HG02759 (cell line): ENCODE measurements at regions not wholly inside any gene's neighbourhood (a gene's known extent, or its start where the extent isn't known, plus 50 kb on each side); places are given as distances from the start of the nearest gene placed in this dataset.

Source experiments
- ATAC-seq: cut with Tn5 transposase; IDR thresholded peaks from one replicate; pipeline ENCODE4 v1.9.1; 2021; ENCODE audit warnings: mild to moderate bottlenecking, moderate library complexity; ENCODE audit not compliant: unreplicated experiment

DNA sequence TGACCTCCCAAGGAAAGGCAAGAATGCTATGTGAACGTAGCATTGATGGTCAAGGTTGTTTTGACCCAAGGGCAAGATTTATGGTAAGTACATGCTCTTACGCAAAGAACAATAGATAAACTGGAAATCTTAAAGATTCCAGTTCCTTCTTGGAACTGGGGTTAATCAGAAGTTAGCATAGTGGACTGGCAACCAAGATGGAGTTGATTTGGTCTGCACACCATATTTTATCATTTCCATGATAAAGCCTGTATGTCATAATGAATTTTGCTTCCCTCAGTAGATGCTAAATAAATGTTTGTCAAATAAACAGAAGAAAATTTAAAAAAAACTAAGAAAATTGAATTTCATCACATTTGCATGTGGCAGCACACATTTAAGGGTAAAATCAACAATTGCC is 242.4 kb upstream of the MEF2C start:
- ATAC-seq: no peak

DNA sequence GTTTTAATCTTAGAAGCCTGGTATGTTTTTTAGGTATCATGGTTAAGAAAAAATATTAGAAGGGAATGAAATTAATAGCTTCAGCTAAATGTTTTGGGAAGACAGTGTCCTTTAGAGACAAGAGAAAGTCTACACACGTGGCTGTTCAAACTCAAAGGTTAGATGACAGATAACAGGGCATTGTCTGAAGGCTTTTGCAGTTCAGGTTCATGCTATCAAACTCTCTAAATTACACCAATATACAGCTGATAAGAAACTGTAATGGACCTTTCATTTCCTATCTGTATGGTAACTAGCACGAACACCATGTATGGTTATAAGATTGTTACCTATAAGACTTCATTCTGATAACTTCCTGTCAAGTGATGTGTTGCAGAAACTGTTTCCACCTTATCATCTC is 240.6 kb upstream of the MEF2C start:
- ATAC-seq: no peak

DNA sequence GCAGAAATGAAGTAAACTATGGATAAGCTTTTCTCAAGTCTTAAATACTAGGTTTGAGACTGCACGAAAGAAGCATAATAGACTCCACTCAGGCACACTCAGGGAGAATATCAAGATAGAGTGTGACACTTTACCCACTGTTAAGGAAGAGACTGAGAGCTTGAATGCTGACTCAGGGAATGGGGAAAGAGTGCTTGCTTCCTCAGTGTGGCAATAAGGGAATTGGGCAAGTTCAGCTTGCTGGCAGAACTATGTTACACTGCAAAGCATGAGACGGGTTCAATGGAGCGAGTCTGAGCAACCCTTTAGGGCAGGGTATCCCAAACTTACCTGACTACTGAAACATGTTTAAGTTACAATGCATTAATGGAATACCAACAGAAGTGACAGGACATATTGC is 237.7 kb upstream of the MEF2C start:
- ATAC-seq: no peak

DNA sequence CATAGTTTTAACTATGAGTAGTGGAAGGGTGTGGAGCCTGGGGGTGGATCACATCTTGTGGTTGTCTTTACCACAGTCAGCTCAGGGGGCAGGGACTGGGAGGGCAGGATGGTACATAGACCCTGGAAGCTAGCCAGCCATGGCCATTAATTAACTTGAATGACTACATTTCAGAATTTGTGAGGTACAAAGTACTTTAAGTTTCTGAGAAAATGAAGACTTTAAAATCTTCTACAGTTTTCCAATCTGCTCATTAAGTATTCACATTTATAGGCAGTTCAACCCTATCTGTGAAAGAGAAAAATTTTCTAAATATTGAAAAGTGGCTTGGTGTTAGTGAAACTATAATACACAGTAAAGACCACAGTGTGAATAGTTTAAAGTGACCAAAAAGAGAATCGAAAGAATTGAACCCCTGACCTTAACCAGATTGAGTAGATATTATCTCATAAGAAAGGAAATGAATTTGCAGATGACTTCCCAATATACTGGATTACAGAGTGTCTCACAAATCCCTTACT is 234.2 kb upstream of the MEF2C start:
- ATAC-seq: peak; percentile 96

DNA sequence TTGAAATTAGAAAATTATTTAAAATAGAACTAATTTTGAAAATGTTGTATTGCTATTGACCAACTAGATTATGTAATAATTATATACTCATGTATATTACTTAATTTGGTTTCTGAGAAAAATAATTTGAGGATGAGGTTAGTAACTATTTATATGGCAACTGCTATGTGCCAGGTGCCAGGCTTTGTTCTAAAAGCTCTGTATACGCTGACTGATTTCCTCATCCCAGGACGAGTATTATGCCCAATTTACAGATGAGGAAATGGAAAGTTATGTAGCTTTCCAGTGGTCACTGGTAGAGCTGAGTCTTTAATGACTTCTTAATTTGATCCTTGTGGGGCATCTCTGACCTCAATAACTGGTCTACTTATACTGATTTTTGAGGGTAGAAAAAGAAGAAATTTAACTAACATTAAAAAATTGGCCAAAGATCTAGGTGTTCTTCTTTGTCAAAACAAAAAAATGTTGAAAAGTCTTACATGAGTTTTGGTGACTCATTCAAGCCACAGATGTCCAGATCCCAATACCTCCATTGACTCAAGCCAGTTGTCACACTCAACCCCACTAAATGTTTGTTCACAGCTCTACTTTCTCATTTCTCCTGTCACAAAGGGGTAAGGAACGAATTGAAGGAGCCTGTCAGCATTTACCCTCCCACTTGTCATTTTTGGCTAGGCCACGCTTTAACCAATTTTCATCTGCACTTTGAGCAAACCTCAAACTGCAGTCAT is 228.1 kb upstream of the MEF2C start:
- no peak for ATAC-seq

DNA sequence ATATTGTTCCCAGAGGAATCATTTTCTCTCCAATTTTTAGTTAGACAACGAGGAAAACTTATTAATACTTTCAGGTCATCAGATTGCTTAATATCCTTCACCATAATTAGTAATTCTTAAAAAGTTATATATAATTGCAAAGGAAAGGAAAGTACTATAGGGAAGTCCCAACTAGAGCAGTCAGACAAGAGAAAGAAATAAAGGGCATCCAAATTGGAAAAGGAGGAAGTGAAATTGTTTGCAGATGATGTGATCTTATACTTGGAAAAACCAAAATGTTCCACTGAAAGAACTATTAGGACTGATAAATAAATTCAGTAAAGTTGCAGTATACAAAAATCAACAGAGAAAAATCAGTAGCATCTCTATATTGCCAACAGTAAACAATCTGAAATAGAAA is 223.5 kb upstream of the MEF2C start:
- no peak for ATAC-seq

DNA sequence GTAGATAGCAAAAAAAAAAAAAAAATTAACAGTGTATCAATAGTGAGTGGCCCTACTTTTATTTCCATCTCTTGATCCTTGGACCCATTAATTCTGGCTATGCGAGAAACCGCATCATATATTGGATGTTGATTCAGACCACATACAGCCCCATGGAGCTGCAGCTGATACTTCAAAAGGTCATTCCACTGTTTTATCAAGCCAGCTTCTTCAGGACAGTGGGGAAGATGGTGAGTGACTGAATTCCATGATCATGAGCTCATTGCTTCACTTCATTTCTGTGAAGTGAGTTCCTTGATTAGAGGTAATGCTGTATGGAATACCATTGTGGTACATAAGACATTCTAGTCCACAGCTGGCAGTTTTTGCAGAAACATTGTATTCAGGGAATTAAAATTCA is 222.9 kb upstream of the MEF2C start:
- ATAC-seq: no peak

DNA sequence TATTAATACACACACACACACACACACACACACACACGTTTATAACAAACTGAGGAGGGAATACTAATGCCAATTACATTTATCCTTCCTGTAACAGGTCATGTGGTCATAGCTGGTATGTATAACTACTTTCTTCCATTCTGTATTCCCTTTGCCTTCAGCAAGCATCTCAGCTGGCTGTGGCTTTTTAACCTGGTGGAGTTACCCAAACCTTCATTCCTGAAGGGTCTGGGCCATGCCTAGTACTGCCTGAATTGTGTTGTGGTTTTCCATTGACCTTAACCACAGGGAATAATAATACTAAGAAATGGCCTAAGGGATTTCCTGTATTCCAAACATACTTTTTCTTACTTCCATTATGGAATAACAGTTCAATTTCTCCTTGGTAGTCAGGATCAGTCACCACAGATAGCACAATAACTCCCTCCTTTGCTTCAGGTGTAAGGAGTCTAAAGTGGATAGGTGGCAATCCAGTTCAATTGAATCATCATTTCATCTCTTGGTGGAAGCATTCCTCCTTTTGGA is 222.2 kb upstream of the MEF2C start:
- ATAC-seq: no peak

DNA sequence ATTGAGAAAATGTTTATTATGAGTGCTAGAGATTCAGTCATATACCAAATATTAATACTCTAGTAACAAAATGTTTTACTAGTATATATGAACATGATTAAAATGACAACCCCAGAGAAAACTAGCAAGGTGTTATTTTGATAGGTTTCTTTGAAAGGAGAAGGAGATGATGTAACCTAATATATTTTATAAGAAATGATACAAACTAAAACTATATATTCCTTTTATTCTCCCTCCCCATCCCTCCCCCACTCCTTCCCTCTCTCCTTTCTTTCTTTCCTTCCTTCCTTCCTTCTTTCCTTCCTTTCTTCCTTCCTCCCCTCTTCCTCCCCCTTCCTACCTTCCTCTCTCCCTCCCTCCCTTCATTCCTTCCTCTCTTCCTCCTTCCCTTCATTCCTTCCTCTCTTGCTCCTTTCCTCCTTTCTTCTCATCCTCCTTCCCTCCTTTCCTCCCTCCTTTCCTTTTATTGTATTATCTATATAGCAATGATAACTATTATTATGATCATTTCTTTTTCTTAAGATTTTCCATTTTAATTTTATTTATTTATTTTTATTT is 215.3 kb upstream of the MEF2C start:
- no peak for ATAC-seq

DNA sequence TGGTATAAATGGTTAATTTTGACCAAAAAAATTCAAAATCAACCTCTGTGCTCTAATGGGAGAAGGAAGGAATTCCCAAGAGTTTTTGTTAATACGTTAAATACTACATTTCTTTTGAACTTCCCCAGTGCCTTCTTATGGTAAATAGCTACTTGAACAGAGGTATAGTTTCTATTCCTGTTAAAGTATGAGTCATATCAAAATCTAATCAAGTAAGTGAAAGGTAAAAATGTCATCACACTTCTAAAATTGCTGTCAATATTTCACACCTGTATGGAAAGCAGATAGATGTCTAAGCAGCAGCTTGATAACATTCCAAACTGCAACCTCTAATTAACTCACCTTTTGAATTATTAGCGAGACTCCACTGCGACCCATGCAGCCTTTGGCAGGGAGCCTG is 214.1 kb upstream of the MEF2C start:
- ATAC-seq: peak; percentile 85

DNA sequence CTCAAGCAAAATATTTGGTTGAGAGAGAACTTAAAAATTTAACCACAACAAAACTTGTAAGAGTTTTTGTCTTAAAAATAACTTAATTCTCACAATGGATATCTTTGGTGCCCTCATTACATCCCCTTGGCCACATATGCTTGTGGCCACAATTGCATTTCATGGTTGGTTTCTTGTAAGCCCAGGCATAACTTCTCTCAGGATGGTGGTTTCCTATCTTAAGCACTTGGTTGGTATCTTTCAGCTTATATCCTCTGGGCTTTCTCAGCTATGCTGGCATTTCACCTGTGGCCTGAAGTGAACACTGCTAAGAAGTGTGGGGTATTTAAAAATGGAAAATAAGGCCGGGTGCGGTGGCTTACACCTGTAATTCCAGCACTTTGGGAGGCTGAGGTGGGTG is 212.4 kb upstream of the MEF2C start:
- ATAC-seq: no peak

DNA sequence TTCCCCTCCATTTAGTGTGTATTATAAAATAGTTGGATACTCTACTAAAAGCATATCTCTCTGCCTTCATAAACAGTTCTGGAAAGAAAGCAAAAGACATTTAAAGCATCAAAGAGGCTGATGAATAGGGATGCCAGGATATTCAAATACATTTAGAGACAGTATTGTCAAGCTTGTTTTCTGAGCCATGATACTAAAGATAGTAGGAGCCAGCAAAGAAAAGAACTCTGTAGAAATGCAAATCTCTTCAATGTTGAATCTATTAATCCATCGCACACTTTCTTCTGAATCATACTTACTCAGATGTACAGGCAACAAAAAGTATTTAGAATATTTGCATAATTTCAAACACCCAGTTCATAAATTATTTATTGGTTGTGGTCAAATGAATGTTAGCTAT is 207.1 kb upstream of the MEF2C start:
- ATAC-seq: no peak

DNA sequence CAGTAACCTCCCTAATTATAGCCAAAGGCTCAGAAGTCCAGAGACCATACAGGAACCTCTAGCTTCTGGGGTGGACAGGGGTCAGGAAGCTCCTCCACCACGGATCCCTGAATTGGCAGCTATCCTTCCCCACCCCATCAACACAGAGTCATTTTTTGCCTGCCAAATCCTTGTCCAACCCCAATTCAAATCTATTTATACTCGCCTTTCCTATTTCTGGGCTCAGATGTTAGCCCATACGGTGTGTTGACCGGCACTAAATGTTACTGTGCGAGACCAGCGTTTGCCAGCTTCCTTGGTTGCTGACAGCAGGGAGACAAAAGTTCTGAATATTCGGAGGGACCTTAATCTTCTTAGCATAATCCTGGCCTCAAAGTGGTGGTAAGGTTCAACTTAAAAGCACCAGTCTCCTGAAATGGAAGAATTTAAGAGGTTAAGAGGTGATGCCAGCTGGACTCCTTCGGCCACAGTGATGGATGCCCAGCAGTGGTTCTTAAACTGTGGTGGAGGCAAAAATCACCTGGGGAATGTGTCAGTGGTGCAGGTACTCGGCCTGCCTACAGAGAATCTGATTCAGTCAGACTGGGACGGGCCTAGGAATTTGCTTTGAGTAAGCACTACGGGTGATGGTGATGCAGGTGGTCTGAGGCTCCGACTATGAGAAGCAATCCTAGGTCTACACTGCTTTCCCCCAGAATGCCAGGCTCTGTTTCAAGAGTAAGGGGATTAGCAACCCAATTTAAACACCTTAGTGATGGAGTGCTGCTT is 204.8 kb upstream of the MEF2C start:
- no peak for ATAC-seq

DNA sequence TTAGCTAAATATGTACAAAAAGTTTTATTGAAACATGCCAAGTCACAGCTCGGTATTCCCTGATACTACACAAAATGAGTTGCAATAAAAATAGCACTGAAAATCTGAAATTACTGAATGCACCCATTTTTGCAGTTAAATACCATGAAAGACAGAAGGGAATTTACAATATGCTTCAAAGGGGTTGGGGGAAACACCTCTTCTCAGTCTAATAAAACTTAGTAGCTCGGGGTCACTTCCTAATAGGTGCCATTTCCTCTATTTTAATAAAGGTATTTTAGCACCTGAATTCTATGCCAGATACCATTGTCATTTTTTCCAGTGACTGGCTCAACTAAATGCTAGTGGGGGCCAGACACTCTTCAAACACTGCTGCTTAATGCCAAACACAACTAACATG is 204.1 kb upstream of the MEF2C start:
- ATAC-seq: peak; percentile 45

DNA sequence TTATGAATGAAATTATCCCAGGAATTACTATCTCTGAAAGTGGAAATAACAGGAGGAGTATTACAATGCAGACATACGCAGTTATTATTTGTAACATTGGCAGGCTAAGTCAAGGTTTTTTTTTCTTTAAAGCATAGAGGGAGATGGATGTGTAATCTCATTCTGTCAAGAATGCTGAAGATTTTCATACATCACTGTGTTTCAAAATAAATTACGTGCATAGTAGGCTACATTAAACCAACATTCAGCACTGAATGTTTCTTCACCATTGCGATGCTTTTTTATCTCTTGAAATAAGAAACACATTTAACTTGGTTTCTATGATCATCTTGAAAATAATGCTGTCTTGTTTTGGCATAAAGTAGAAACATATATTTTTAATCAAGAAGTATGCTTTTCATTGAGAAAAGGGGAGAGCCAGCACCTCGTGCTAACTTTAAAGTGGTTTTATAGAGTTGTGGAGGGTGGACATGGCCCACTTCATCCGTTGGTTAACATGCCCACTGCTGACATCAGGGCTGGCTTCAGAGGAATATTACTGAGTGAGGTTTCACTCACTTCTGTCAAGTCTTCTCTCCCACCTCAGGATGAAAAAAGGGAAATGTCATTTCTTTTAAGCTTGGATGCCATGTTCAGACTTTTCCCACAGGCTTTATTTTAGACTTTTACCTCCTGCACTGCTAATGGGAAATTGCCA is 203.6 kb upstream of the MEF2C start:
- no peak for ATAC-seq

DNA sequence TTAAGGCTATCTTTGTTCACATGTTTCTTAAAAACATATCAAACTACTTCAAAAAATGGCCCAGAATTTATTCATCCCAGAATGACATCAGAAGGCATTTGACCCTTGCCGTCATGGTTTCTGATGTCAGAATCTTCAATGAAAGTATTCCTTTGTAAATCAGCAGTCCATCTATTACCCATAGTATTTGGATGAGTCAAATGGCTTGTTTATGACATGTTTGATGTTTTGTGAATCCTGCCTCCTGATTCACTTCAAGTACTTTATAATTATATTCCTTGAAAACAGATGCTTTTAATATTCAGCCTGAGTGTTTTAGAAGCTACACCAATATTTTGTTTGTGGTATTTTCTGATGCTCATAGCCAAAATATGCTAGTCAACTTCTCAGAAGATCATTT is 200.8 kb upstream of the MEF2C start:
- no peak for ATAC-seq

DNA sequence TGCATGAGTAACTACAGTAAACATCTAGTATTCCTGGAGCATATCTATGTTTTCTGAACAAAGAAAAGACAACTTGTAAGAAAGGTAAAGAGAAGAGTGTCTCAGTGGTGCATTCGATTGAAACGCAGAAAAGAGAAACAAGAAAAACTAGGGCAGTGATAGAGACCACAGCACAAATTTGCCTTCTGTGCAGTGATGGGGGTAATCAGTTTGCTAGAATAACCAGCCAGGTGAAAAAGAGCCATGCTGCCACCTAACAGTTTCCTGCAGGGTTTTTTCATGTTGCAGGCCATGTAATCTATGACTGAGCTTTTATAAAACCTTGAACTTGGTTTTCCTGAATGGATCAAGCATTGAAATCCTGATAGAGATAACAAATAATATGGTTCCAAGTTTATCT is 198.4 kb upstream of the MEF2C start:
- ATAC-seq: peak; percentile 79

DNA sequence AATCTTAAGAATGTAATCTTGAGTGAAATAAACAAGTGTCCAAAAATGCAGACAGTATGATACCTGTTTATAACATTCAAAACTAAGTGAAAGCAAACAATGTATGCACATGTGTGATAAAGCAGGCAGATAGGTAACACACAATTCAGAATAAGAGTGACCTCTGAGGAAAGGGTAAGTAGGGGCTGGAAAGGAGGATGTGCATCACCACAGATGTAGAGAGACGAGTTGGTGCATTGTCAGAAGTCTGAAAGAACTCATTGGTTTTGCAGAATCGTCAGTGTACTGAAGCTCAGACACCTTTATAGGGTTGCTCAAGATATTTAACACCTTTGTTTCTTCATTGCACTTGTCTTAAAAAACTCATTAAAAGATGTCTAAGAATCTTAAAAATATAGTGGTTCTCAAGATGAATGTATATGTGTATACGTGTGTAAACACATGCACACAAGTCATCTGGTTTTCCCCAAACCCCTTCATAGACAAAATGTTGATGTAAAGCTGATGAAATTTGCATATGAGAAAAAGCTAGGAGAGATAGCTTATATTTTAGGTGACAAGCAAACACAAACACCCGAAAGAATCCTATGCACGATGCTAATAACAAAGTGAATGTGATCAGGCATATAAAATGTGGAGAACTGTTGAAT is 197.6 kb upstream of the MEF2C start:
- peak; percentile 41 for ATAC-seq

DNA sequence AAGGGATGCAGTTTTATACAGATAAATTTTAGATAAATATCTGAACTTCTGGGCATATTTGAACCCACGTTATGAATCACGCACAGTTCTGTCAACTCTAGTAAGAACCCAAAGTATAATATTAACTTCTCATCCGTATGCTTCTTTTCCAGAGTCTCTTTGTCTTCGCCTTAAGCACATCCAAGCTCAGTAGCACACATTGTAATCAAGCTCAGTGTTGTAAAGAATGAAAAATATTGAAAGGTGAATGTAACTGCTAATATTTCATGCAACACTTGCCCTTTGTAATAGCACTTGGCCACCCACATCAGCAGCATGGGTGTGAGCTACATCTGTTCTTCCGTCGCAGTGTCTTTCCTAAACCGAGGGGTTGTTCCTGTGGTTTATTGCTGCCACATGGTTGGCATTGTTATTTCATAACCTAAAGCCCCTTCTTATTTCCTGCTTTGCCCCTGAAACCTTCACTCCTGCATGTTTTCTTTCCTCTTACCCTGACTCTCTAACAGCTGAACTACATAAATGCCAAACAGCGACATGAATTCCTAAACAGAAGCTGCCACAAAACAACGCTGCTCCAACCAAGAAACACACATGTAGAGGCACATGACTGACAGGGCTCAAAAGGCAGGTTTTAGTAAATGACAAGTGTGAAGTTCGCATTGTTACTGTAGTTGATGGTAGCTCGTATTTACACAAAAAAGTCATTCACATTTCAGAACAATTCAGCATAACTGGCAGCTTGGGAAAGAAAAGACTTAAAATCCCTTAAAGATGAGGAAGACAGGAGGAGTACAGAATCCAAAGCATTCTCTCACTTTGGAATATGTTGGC is 190.1 kb upstream of the MEF2C start:
- ATAC-seq: no peak

DNA sequence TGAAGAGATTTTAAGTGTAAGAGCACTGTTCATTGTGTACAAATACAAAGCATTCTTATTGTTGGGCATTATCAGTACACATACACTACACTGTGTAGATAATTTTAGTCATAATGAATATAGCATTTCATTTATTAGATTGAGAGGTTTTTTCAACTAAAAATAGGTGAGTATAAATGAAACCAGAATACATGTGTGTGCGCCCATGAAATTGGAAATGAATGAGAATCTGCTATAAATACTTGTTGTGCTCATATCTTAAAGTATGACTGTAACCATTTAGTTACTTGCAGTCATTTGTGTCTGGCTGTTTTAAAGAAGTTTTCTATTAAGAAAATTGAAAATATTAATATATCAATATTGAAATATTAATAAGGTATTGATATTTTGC is 189.0 kb upstream of the MEF2C start:
- ATAC-seq: peak; percentile 64
